Stimulated activated effector memory CD8-positive, alpha-beta T cell treated with anti-CD3 and anti-CD28 coated beads, Interleukin-12 subunit alpha, Interleukin-12 subunit beta, amount 100 ng/mL, for 72 hours (primary cell): ENCODE measurements at regions not wholly inside any gene's neighbourhood (a gene's known extent, or its start where the extent isn't known, plus 50 kb on each side); places are given as distances from the start of the nearest gene placed in this dataset.

ENCODE experiments used
- ATAC-seq: fragments of 150-1000 bp; cut with Tn5 transposase; 2 replicates; pipeline ENCODE4 v1.10.0; 2021
- DNase-seq, 2 donors: peaks; one replicate each; pipeline ENCODE4 v3.0.0; 2021 to 2022; ENCODE audit warnings: low spot score in 2 of 2
- H3K27ac Mint-ChIP-seq: one replicate; pipeline ENCODE4 v1.8.0; 2022; ENCODE audit warnings: mild to moderate bottlenecking, mixed read lengths
- H3K36me3 Mint-ChIP-seq: one replicate; pipeline ENCODE4 v1.8.0; 2022; ENCODE audit warnings: mild to moderate bottlenecking, mixed read lengths
- H3K4me1 Mint-ChIP-seq: one replicate; pipeline ENCODE4 v1.8.0; 2022; ENCODE audit warnings: mixed read lengths
- H3K4me3 Mint-ChIP-seq: one replicate; pipeline ENCODE4 v1.8.0; 2022; ENCODE audit warnings: mild to moderate bottlenecking, mixed read lengths
- H3K9me3 Mint-ChIP-seq: one replicate; pipeline ENCODE4 v1.8.0; 2022; ENCODE audit warnings: mixed read lengths

- DNase-seq (no peak), ATAC-seq (no peak)
- Mint-ChIP-seq H3K27ac (no peak overlapping the region), H3K36me3 (no peaks in the 10 kb centered on the region), H3K9me3 (no peaks in the 10 kb centered on the region), H3K4me1 (no peaks in the 10 kb centered on the region), H3K4me3 (no peak overlapping the region)
Measured at GRCh38 chr11:95295382-95296149, 64.6 kb upstream of the SESN3 start.

- Mint-ChIP-seq H3K4me1 (no peaks in the 10 kb centered on the region), H3K36me3 (no peaks in the 10 kb centered on the region), H3K9me3 (no peaks in the 10 kb centered on the region), H3K27ac (no peak overlapping the region), H3K4me3 (no peak overlapping the region)
- ATAC-seq (no peak), DNase-seq (no peak)
Measured at GRCh38 chr11:95294701-95295100, 63.7 kb upstream of the SESN3 start.

GRCh38 chr11:95293116-95293515 lies 62.1 kb upstream of the SESN3 start:
- Mint-ChIP-seq H3K9me3 (no peaks in the 10 kb centered on the region), H3K27ac (no peak overlapping the region), H3K36me3 (no peaks in the 10 kb centered on the region), H3K4me1 (no peaks in the 10 kb centered on the region), H3K4me3 (no peak overlapping the region)
- ATAC-seq (no peak), DNase-seq (no peak)

- ATAC-seq (no peak), DNase-seq (no peak)
- Mint-ChIP-seq H3K36me3 (no peaks in the 10 kb centered on the region), H3K27ac (no peak overlapping the region), H3K4me3 (no peak overlapping the region), H3K4me1 (no peaks in the 10 kb centered on the region), H3K9me3 (no peaks in the 10 kb centered on the region)
Measured at GRCh38 chr11:95291946-95292345, 60.9 kb upstream of the SESN3 start.

GRCh38 chr11:95289378-95290101 lies 58.5 kb upstream of the SESN3 start:
- no peaks in the 10 kb centered on the region for H3K9me3 Mint-ChIP-seq
- H3K27ac Mint-ChIP-seq: no peak overlapping the region
- H3K4me3 Mint-ChIP-seq: no peak overlapping the region
- ATAC-seq (no peak), DNase-seq (no peak)
- H3K4me1 Mint-ChIP-seq: no peaks in the 10 kb centered on the region
- H3K36me3 Mint-ChIP-seq: no peaks in the 10 kb centered on the region

- ATAC-seq (no peak), DNase-seq (no peak)
- Mint-ChIP-seq H3K27ac (no peak overlapping the region), H3K36me3 (no peaks in the 10 kb centered on the region), H3K9me3 (no peaks in the 10 kb centered on the region), H3K4me3 (no peak overlapping the region), H3K4me1 (no peaks in the 10 kb centered on the region)
Measured at GRCh38 chr11:95284057-95285052, 53.4 kb upstream of the SESN3 start.

GRCh38 chr11:95283650-95284049 lies 52.6 kb upstream of the SESN3 start:
- no peak overlapping the region for H3K27ac Mint-ChIP-seq
- no peak for ATAC-seq
- no peak overlapping the region for H3K4me3 Mint-ChIP-seq
- no peak for DNase-seq
- no peaks in the 10 kb centered on the region for H3K9me3 Mint-ChIP-seq
- H3K36me3 Mint-ChIP-seq: no peaks in the 10 kb centered on the region
- no peaks in the 10 kb centered on the region for H3K4me1 Mint-ChIP-seq

- Mint-ChIP-seq H3K4me3 (no peak overlapping the region), H3K9me3 (no peaks in the 10 kb centered on the region), H3K36me3 (no peaks in the 10 kb centered on the region), H3K4me1 (no peaks in the 10 kb centered on the region), H3K27ac (no peak overlapping the region)
- ATAC-seq: no peak
- no peak for DNase-seq
Measured at GRCh38 chr11:95283146-95283545, 52.1 kb upstream of the SESN3 start.

GRCh38 chr11:95282291-95282751 lies 51.3 kb upstream of the SESN3 start:
- Mint-ChIP-seq H3K4me3 (no peak overlapping the region), H3K9me3 (no peaks in the 10 kb centered on the region), H3K4me1 (no peaks in the 10 kb centered on the region), H3K27ac (no peak overlapping the region), H3K36me3 (no peaks in the 10 kb centered on the region)
- no peak for ATAC-seq
- no peak for DNase-seq
